Mesenchymal stem cell (in vitro differentiated cells and primary cell): ENCODE measurements at regions not wholly inside any gene's neighbourhood (a gene's known extent, or its start where the extent isn't known, plus 50 kb on each side); places are given as distances from the start of the nearest gene placed in this dataset.

Experiments
- DNase-seq: peaks from one replicate; pipeline ENCODE4 v3.0.0-alpha.2; 2013
- H2AFZ ChIP-seq: one replicate; pipeline ENCODE4 v1.6.1; 2013; ENCODE audit warnings: low read depth, mild to moderate bottlenecking, control low read depth, inconsistent platforms, low read length, moderate library complexity
- H2AK5ac ChIP-seq: 2 replicates; pipeline ENCODE4 v1.6.1; 2013; ENCODE audit warnings: low read length, moderate library complexity, mild to moderate bottlenecking, inconsistent platforms; ENCODE audit not compliant: severe bottlenecking
- H2BK120ac ChIP-seq: one replicate; pipeline ENCODE4 v1.6.1; 2013; ENCODE audit warnings: low read depth, mild to moderate bottlenecking, inconsistent platforms, low read length, moderate library complexity
- H2BK12ac ChIP-seq, 2 experiments: one replicate each; pipeline ENCODE4 v1.6.1; 2013; ENCODE audit warnings: inconsistent platforms in 2 of 2, low read length in 2 of 2, mild to moderate bottlenecking in 2 of 2, moderate library complexity in 2 of 2, control low read depth in 1 of 2
- H2BK15ac ChIP-seq: one replicate; pipeline ENCODE4 v1.6.1; 2013; ENCODE audit warnings: mild to moderate bottlenecking, low read depth, inconsistent platforms; ENCODE audit not compliant: poor library complexity, severe bottlenecking
- H2BK5ac ChIP-seq: 2 replicates; pipeline ENCODE4 v1.6.1; 2013; ENCODE audit warnings: low read depth, mild to moderate bottlenecking, low read length, control low read depth, inconsistent platforms; ENCODE audit not compliant: poor library complexity, severe bottlenecking
- H3K14ac ChIP-seq, 2 experiments: one replicate each; pipeline ENCODE4 v1.6.1; 2013; ENCODE audit warnings: inconsistent platforms in 2 of 2, low read length in 2 of 2, control low read depth in 1 of 2, mild to moderate bottlenecking in 1 of 2, moderate library complexity in 1 of 2
- H3K18ac ChIP-seq, 2 experiments: one replicate each; pipeline ENCODE4 v1.6.1; 2013; ENCODE audit warnings: inconsistent platforms in 2 of 2, low read length in 2 of 2, control low read depth in 1 of 2, low read depth in 1 of 2, mild to moderate bottlenecking in 1 of 2
- H3K23ac ChIP-seq, 2 experiments: one replicate each; pipeline ENCODE4 v1.6.1; 2013; ENCODE audit warnings: inconsistent platforms in 2 of 2, low read length in 2 of 2, mild to moderate bottlenecking in 2 of 2, moderate library complexity in 2 of 2, control low read depth in 1 of 2
- H3K27ac ChIP-seq: 2 replicates; pipeline ENCODE4 v1.5.1; 2013; ENCODE audit warnings: mild to moderate bottlenecking, moderate library complexity, low read length, control low read depth, inconsistent platforms; ENCODE audit not compliant: poor library complexity, severe bottlenecking
- H3K27me3 ChIP-seq, 2 experiments: 2 replicates each; pipeline versions ENCODE4 v1.6.1 to v1.7.0; 2013; ENCODE audit warnings: low read length in 2 of 2, mild to moderate bottlenecking in 2 of 2, moderate library complexity in 2 of 2, control low read depth in 1 of 2, inconsistent platforms in 1 of 2; ENCODE audit not compliant: control insufficient read depth in 1 of 2, insufficient read depth in 1 of 2
- H3K36me3 ChIP-seq, 2 experiments: 2 replicates each; pipeline versions ENCODE4 v1.6.1 to v1.7.0; 2013; ENCODE audit warnings: low read length in 2 of 2, control low read depth in 1 of 2, inconsistent platforms in 1 of 2, low read depth in 1 of 2, mild to moderate bottlenecking in 1 of 2; ENCODE audit not compliant: insufficient read depth in 2 of 2, control insufficient read depth in 1 of 2
- H3K4ac ChIP-seq, 2 experiments: one replicate each; pipeline ENCODE4 v1.6.1; 2013; ENCODE audit warnings: inconsistent platforms in 2 of 2, low read length in 2 of 2, mild to moderate bottlenecking in 2 of 2, moderate library complexity in 2 of 2, control low read depth in 1 of 2, low read depth in 1 of 2
- H3K4me1 ChIP-seq: 2 replicates; pipeline ENCODE4 v1.6.1; 2013; ENCODE audit warnings: low read depth, low read length, control low read depth; ENCODE audit not compliant: control insufficient read depth, insufficient read depth
- H3K4me2 ChIP-seq: 2 replicates; pipeline ENCODE4 v1.6.1; 2013; ENCODE audit warnings: low read length, mild to moderate bottlenecking, inconsistent platforms; ENCODE audit not compliant: poor library complexity, severe bottlenecking
- H3K4me3 ChIP-seq, 2 experiments: 2 replicates each; pipeline versions ENCODE4 v1.5.1 to v1.7.0; 2013; ENCODE audit warnings: low read length in 2 of 2, mild to moderate bottlenecking in 2 of 2, control low read depth in 1 of 2, low read depth in 1 of 2; ENCODE audit not compliant: insufficient read depth in 1 of 2
- H3K79me1 ChIP-seq: replicated peaks from 2 replicates; pipeline ENCODE4 v1.6.1; 2013; ENCODE audit warnings: mild to moderate bottlenecking, control low read depth, low read length, inconsistent platforms; ENCODE audit not compliant: poor library complexity, severe bottlenecking
- H3K9ac ChIP-seq: 2 replicates; pipeline ENCODE4 v1.7.0; 2013; ENCODE audit warnings: mild to moderate bottlenecking, low read length, moderate library complexity
- H3K9me3 ChIP-seq: 2 replicates; pipeline ENCODE4 v1.7.0; 2013; ENCODE audit warnings: mild to moderate bottlenecking, low read length; ENCODE audit not compliant: control insufficient read depth
- H4K8ac ChIP-seq: one replicate; pipeline ENCODE4 v1.6.1; 2013; ENCODE audit warnings: inconsistent platforms, mild to moderate bottlenecking, low read length, moderate library complexity
- H4K91ac ChIP-seq: one replicate; pipeline ENCODE4 v1.6.1; 2013; ENCODE audit warnings: mild to moderate bottlenecking, low read length, inconsistent platforms
- WGBS: methylation state at CpG from one replicate; pipeline ENCODE4 v1.1.7; 2013; ENCODE audit warnings: mixed read lengths; 5-methylcytosine and 5-hydroxymethylcytosine counted together

GRCh38 chr2:84177733-84178132 is 281.3 kb downstream of the SUCLG1 start:
- no peak overlapping the region for H3K4me3 ChIP-seq
- no peak overlapping the region for H3K23ac ChIP-seq
- H2AK5ac ChIP-seq = no peak overlapping the region
- H3K9ac ChIP-seq = no peak overlapping the region
- H2BK15ac ChIP-seq = no peak overlapping the region
- no peak overlapping the region for H2AFZ ChIP-seq
- H2BK5ac ChIP-seq = no peak overlapping the region
- H3K18ac ChIP-seq = no peak overlapping the region
- no peaks in the 10 kb centered on the region for H3K27me3 ChIP-seq
- WGBS = 70% methylated on average over 6 of the region's 6 CpGs
- H2BK120ac ChIP-seq = no peak overlapping the region
- no peaks in the 10 kb centered on the region for H3K79me1 ChIP-seq
- no peak for DNase-seq
- no peak overlapping the region for H4K8ac ChIP-seq
- H3K36me3 ChIP-seq = no peaks in the 10 kb centered on the region
- no peak overlapping the region for H3K27ac ChIP-seq
- no peaks in the 10 kb centered on the region for H3K4me1 ChIP-seq
- H3K9me3 ChIP-seq = no peaks in the 10 kb centered on the region
- H2BK12ac ChIP-seq = no peak overlapping the region
- no peak overlapping the region for H3K14ac ChIP-seq
- H3K4ac ChIP-seq = no peak overlapping the region
- H4K91ac ChIP-seq = no peak overlapping the region
- no peak overlapping the region for H3K4me2 ChIP-seq

GRCh38 chr2:84175970-84176369 is 283.1 kb downstream of the SUCLG1 start:
- no peak for DNase-seq
- Histone ChIP-seq H3K23ac (no peak overlapping the region), H3K4me1 (no peaks in the 10 kb centered on the region), H2BK120ac (no peak overlapping the region), H4K8ac (no peak overlapping the region), H4K91ac (no peak overlapping the region), H2BK15ac (no peak overlapping the region), H3K36me3 (no peaks in the 10 kb centered on the region), H3K79me1 (no peaks in the 10 kb centered on the region), H3K9ac (no peak overlapping the region), H2AFZ (no peak overlapping the region), H3K4me2 (no peak overlapping the region), H3K14ac (no peak overlapping the region), H3K27me3 (no peaks in the 10 kb centered on the region), H3K9me3 (no peaks in the 10 kb centered on the region), H2AK5ac (no peak overlapping the region), H3K4me3 (no peak overlapping the region), H3K27ac (no peak overlapping the region), H3K4ac (no peak overlapping the region), H2BK5ac (no peak overlapping the region), H2BK12ac (no peak overlapping the region), H3K18ac (no peak overlapping the region)
- 100% methylated on average over 2 of the region's 3 CpGs for WGBS

- WGBS = 23% methylated on average over 1 of the region's 1 CpG
- H3K14ac ChIP-seq = no peak overlapping the region
These were observed 283.7 kb downstream of the SUCLG1 start for GRCh38 chr2:84175340-84175739.

GRCh38 chr2:84173041-84173440 is 286.0 kb downstream of the SUCLG1 start:
- no peak for DNase-seq
- no peaks in the 10 kb centered on the region for H3K36me3 ChIP-seq
- H2BK15ac ChIP-seq = no peak overlapping the region
- WGBS = 86% methylated on average over 1 of the region's 1 CpG
- no peak overlapping the region for H2BK120ac ChIP-seq
- no peak overlapping the region for H3K18ac ChIP-seq
- no peak overlapping the region for H2AK5ac ChIP-seq
- H3K27ac ChIP-seq = no peak overlapping the region
- no peaks in the 10 kb centered on the region for H3K4me1 ChIP-seq
- no peak overlapping the region for H4K8ac ChIP-seq
- H3K9ac ChIP-seq = no peak overlapping the region
- no peak overlapping the region for H2BK5ac ChIP-seq
- H3K9me3 ChIP-seq = no peaks in the 10 kb centered on the region
- H3K4ac ChIP-seq = no peak overlapping the region
- H4K91ac ChIP-seq = no peak overlapping the region
- H3K14ac ChIP-seq = no peak overlapping the region
- no peak overlapping the region for H3K4me3 ChIP-seq
- no peaks in the 10 kb centered on the region for H3K79me1 ChIP-seq
- H3K4me2 ChIP-seq = no peak overlapping the region
- no peak overlapping the region for H3K23ac ChIP-seq
- H3K27me3 ChIP-seq = no peaks in the 10 kb centered on the region
- no peak overlapping the region for H2AFZ ChIP-seq
- H2BK12ac ChIP-seq = no peak overlapping the region

More at GRCh38 chr2:84175340-84175739, 283.7 kb downstream of the SUCLG1 start:
- no peak overlapping the region for H3K9ac ChIP-seq
- H3K23ac ChIP-seq = no peak overlapping the region
- no peak overlapping the region for H3K4ac ChIP-seq
- no peak overlapping the region for H4K8ac ChIP-seq
- H2BK120ac ChIP-seq = no peak overlapping the region
- no peaks in the 10 kb centered on the region for H3K9me3 ChIP-seq
- no peak for DNase-seq
- H3K4me1 ChIP-seq = no peaks in the 10 kb centered on the region
- no peaks in the 10 kb centered on the region for H3K27me3 ChIP-seq
- no peak overlapping the region for H3K18ac ChIP-seq
- no peaks in the 10 kb centered on the region for H3K36me3 ChIP-seq
- H2BK15ac ChIP-seq = no peak overlapping the region
- H3K79me1 ChIP-seq = no peaks in the 10 kb centered on the region
- no peak overlapping the region for H3K4me2 ChIP-seq
- H4K91ac ChIP-seq = no peak overlapping the region
- H2BK5ac ChIP-seq = no peak overlapping the region
- H3K4me3 ChIP-seq = no peak overlapping the region
- no peak overlapping the region for H2AFZ ChIP-seq
- H2BK12ac ChIP-seq = no peak overlapping the region
- no peak overlapping the region for H2AK5ac ChIP-seq
- no peak overlapping the region for H3K27ac ChIP-seq
